H9 (cell line): ENCODE measurements at regions not wholly inside any gene's neighbourhood (a gene's known extent, or its start where the extent isn't known, plus 50 kb on each side); places are given as distances from the start of the nearest gene placed in this dataset.

Experiments
- DNase-seq: peaks from one replicate; pipeline ENCODE4 v3.0.0-alpha.2; 2017
- H2AFZ ChIP-seq: one replicate; pipeline ENCODE4 v1.6.1; 2013; ENCODE audit warnings: mild to moderate bottlenecking, low read length, control low read depth, moderate library complexity
- H2AK5ac ChIP-seq: 2 replicates; pipeline ENCODE4 v1.6.1; 2013; ENCODE audit warnings: low read length, control low read depth, mixed read lengths; ENCODE audit not compliant: insufficient read length
- H2BK120ac ChIP-seq: one replicate; pipeline ENCODE4 v1.6.1; 2013; ENCODE audit warnings: low read depth, mild to moderate bottlenecking, low read length, control low read depth, inconsistent platforms; ENCODE audit not compliant: poor library complexity, severe bottlenecking
- H2BK12ac ChIP-seq: 2 replicates; pipeline ENCODE4 v1.6.1; 2013; ENCODE audit warnings: low read length, control low read depth, mixed read lengths, low read depth; ENCODE audit not compliant: insufficient read length
- H2BK15ac ChIP-seq: 2 replicates; pipeline ENCODE4 v1.6.1; 2013; ENCODE audit warnings: low read depth, low read length, control low read depth
- H2BK20ac ChIP-seq: one replicate; pipeline ENCODE4 v1.6.1; 2013; ENCODE audit warnings: low read depth, mild to moderate bottlenecking, low read length, control low read depth, inconsistent platforms; ENCODE audit not compliant: poor library complexity, severe bottlenecking
- H2BK5ac ChIP-seq: 2 replicates; pipeline ENCODE4 v1.6.1; 2013; ENCODE audit warnings: low read length, control low read depth, mixed read lengths; ENCODE audit not compliant: insufficient read length
- H3K14ac ChIP-seq: 2 replicates; pipeline ENCODE4 v1.6.1; 2013; ENCODE audit warnings: low read length, control low read depth; ENCODE audit not compliant: insufficient read depth
- H3K18ac ChIP-seq: 2 replicates; pipeline ENCODE4 v1.6.1; 2013; ENCODE audit warnings: low read depth, mild to moderate bottlenecking, mixed read lengths, low read length, control low read depth; ENCODE audit not compliant: insufficient read length
- H3K23ac ChIP-seq: 2 replicates; pipeline ENCODE4 v1.6.1; 2013; ENCODE audit warnings: low read length, control low read depth, mixed read lengths, low read depth; ENCODE audit not compliant: insufficient read length
- H3K23me2 ChIP-seq: 2 replicates; pipeline ENCODE4 v1.6.1; 2013; ENCODE audit warnings: low read depth, mild to moderate bottlenecking, mixed read lengths, low read length, control low read depth; ENCODE audit not compliant: insufficient read length, poor library complexity, severe bottlenecking
- H3K27ac ChIP-seq: 2 replicates; pipeline ENCODE4 v1.5.1; 2013; ENCODE audit warnings: low read length, control low read depth, mixed read lengths, low read depth; ENCODE audit not compliant: insufficient read length
- H3K27me3 ChIP-seq: 2 replicates; pipeline ENCODE4 v1.6.1; 2013; ENCODE audit warnings: low read length, control low read depth, inconsistent platforms; ENCODE audit not compliant: insufficient read depth
- H3K4ac ChIP-seq: 2 replicates; pipeline ENCODE4 v1.6.1; 2013; ENCODE audit warnings: low read depth, mild to moderate bottlenecking, control low read depth, inconsistent platforms, low read length, moderate library complexity
- H3K4me1 ChIP-seq: 2 replicates; pipeline ENCODE4 v1.6.1; 2013; ENCODE audit warnings: low read length, control low read depth, inconsistent platforms; ENCODE audit not compliant: insufficient read depth
- H3K4me2 ChIP-seq: 2 replicates; pipeline ENCODE4 v1.6.1; 2013; ENCODE audit warnings: low read length, control low read depth, mixed read lengths; ENCODE audit not compliant: insufficient read length, insufficient read depth
- H3K56ac ChIP-seq: 2 replicates; pipeline ENCODE4 v1.6.1; 2013; ENCODE audit warnings: low read depth, mild to moderate bottlenecking, mixed read lengths, low read length, control low read depth; ENCODE audit not compliant: insufficient read length
- H3K79me1 ChIP-seq: 2 replicates; pipeline ENCODE4 v1.6.1; 2013; ENCODE audit warnings: low read depth, mild to moderate bottlenecking, moderate library complexity, low read length, control low read depth, inconsistent platforms; ENCODE audit not compliant: insufficient read depth, poor library complexity, severe bottlenecking
- H3K79me2 ChIP-seq: 2 replicates; pipeline ENCODE4 v1.6.1; 2013; ENCODE audit warnings: low read length, control low read depth, inconsistent platforms; ENCODE audit not compliant: insufficient read depth
- H3K9ac ChIP-seq: 2 replicates; pipeline ENCODE4 v1.6.1; 2013; ENCODE audit warnings: low read length, control low read depth, mixed read lengths; ENCODE audit not compliant: insufficient read length; ENCODE audit errors: extremely low read depth
- H3K9me3 ChIP-seq: one replicate; pipeline ENCODE4 v1.6.1; 2013; ENCODE audit warnings: low read depth, low read length, inconsistent platforms; ENCODE audit not compliant: control insufficient read depth
- H3T11ph ChIP-seq: one replicate; pipeline ENCODE4 v1.6.1; 2013; ENCODE audit warnings: mild to moderate bottlenecking, low read length, control low read depth, inconsistent platforms
- H4K20me1 ChIP-seq: one replicate; pipeline ENCODE4 v1.6.1; 2013; ENCODE audit not compliant: control insufficient read depth, insufficient read length, insufficient read depth
- H4K5ac ChIP-seq: 2 replicates; pipeline ENCODE4 v1.6.1; 2013; ENCODE audit warnings: low read depth, mild to moderate bottlenecking, mixed read lengths, low read length, control low read depth; ENCODE audit not compliant: insufficient read length
- H4K8ac ChIP-seq: replicated peaks from 2 replicates; pipeline ENCODE4 v1.6.1; 2013; ENCODE audit warnings: low read length, control low read depth, mixed read lengths, low read depth; ENCODE audit not compliant: insufficient read length
- H4K91ac ChIP-seq: 2 replicates; pipeline ENCODE4 v1.6.1; 2013; ENCODE audit warnings: low read depth, mild to moderate bottlenecking, moderate library complexity, mixed read lengths, low read length, control low read depth; ENCODE audit not compliant: insufficient read length
- H3K27ac Mint-ChIP-seq, 3 experiments: 2 replicates in 2 of 3; 3 replicates in 1 of 3; pipeline ENCODE4 v1.8.0; 2020 to 2021; ENCODE audit warnings: mixed read lengths in 3 of 3, mild to moderate bottlenecking in 1 of 3, moderate library complexity in 1 of 3
- H3K27me3 Mint-ChIP-seq: 2 replicates; pipeline ENCODE4 v1.8.0; 2021; ENCODE audit warnings: low read depth, mild to moderate bottlenecking, moderate library complexity, mixed read lengths
- H3K36me3 Mint-ChIP-seq, 3 experiments: 2 replicates in 2 of 3; 3 replicates in 1 of 3; pipeline ENCODE4 v1.8.0; 2020 to 2021; ENCODE audit warnings: low read depth in 3 of 3, mixed read lengths in 3 of 3; ENCODE audit not compliant: insufficient read depth in 1 of 3
- H3K4me1 Mint-ChIP-seq, 2 experiments: 2 replicates each; pipeline ENCODE4 v1.8.0; 2020; ENCODE audit warnings: mixed read lengths in 2 of 2
- H3K4me3 Mint-ChIP-seq, 2 experiments: 2 replicates in 1 of 2; 3 replicates in 1 of 2; pipeline ENCODE4 v1.8.0; 2020 to 2021; ENCODE audit warnings: mild to moderate bottlenecking in 2 of 2, mixed read lengths in 2 of 2, moderate library complexity in 1 of 2
- H3K9me3 Mint-ChIP-seq, 2 experiments: 2 replicates in 1 of 2; 3 replicates in 1 of 2; pipeline ENCODE4 v1.8.0; 2020; ENCODE audit warnings: mild to moderate bottlenecking in 2 of 2, mixed read lengths in 2 of 2, moderate library complexity in 1 of 2
- TF ChIP-seq, protein P1 (sequence below): fragments of 200-600 bp; sonication (generic); conservative IDR thresholded peaks from 3 replicates; pipeline ENCODE4 v1.8.0; 2021; ENCODE audit warnings: antibody characterized with exemption, mild to moderate bottlenecking

DNA sequence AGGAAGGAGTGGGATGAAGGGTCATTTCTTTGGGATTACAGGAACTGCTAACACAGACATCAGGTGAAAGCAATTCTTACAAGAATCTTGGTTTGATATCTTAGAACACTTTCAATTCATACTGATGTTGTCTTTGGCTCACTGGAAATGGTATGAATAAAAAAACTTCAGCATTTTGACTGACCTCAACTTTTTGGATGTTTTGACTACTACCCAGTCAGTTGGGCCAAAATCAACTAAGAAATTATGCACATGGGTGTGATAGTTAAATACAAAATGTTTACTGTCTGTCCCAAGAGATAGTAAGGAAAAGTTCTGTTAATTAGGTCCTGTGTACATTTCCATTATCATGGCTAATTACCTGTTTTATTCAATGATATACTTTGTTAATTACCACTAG is 165.5 kb upstream of the LRIG1 start:
- Histone ChIP-seq H3K4ac (no peak overlapping the region), H4K20me1 (no peaks in the 10 kb centered on the region), H2BK120ac (no peak overlapping the region), H2BK5ac (no peak overlapping the region), H3K56ac (no peak overlapping the region), H2BK20ac (no peak overlapping the region), H4K91ac (no peak overlapping the region), H4K5ac (no peak overlapping the region), H3K27me3 (no peaks in the 10 kb centered on the region), H3K4me1 (no peaks in the 10 kb centered on the region), H2AK5ac (no peak overlapping the region), H3K4me2 (no peak overlapping the region), H3K79me2 (no peaks in the 10 kb centered on the region), H3K9me3 (no peaks in the 10 kb centered on the region), H3K23ac (no peak overlapping the region), H3K23me2 (no peaks in the 10 kb centered on the region), H3K27ac (no peak overlapping the region), H3K79me1 (no peaks in the 10 kb centered on the region), H2BK12ac (no peak overlapping the region), H3K9ac (no peak overlapping the region), H3K18ac (no peak overlapping the region), H4K8ac (no peak overlapping the region), H2BK15ac (no peak overlapping the region), H3K14ac (no peak overlapping the region), H3T11ph (no peak overlapping the region), H2AFZ (no peak overlapping the region)
- Mint-ChIP-seq H3K36me3 (no peaks in the 10 kb centered on the region), H3K27ac (no peak overlapping the region), H3K4me3 (no peak overlapping the region), H3K27me3 (no peaks in the 10 kb centered on the region; the same call in 1 of the 2 replicates), H3K4me1 (peaks cover 2 to 3% of the 10 kb centered on the region in 2 experiments; a peak in 3 of 4 replicates), H3K9me3 (no peaks in the 10 kb centered on the region)
- DNase-seq: no peak
- TF ChIP-seq, protein P1, sequence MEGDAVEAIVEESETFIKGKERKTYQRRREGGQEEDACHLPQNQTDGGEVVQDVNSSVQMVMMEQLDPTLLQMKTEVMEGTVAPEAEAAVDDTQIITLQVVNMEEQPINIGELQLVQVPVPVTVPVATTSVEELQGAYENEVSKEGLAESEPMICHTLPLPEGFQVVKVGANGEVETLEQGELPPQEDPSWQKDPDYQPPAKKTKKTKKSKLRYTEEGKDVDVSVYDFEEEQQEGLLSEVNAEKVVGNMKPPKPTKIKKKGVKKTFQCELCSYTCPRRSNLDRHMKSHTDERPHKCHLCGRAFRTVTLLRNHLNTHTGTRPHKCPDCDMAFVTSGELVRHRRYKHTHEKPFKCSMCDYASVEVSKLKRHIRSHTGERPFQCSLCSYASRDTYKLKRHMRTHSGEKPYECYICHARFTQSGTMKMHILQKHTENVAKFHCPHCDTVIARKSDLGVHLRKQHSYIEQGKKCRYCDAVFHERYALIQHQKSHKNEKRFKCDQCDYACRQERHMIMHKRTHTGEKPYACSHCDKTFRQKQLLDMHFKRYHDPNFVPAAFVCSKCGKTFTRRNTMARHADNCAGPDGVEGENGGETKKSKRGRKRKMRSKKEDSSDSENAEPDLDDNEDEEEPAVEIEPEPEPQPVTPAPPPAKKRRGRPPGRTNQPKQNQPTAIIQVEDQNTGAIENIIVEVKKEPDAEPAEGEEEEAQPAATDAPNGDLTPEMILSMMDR: no peak
